ENCODE measurements at regions not wholly inside any gene's neighbourhood (a gene's known extent, or its start where the extent isn't known, plus 50 kb on each side); places are given as distances from the start of the nearest gene placed in this dataset.
"Not testable (repeated sequence)": the region's sequence is repeated elsewhere in the genome, so short reads cannot be mapped to it uniquely, and the experiment has no call there.

DNA sequence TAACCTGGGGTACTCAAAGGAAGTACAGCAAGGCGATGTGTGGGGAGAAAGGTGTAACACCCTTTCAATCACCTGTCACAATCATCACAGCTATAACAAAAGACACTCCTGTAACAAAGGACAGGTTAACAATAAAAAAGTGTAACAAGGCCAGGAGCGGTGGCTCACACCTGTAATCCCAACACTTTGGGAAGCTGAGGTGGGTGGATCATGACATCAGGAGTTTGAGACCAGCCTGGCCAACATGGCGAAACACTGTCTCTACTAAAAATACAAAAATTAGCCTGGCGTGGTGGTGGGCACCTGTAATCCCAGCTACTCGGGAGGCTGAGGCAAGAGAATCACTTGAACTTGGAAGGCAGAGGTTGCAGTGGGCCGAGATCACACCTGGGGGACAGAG lies 436.4 kb downstream of the RBFOX1 start:
- TF ChIP-seq, protein P1, sequence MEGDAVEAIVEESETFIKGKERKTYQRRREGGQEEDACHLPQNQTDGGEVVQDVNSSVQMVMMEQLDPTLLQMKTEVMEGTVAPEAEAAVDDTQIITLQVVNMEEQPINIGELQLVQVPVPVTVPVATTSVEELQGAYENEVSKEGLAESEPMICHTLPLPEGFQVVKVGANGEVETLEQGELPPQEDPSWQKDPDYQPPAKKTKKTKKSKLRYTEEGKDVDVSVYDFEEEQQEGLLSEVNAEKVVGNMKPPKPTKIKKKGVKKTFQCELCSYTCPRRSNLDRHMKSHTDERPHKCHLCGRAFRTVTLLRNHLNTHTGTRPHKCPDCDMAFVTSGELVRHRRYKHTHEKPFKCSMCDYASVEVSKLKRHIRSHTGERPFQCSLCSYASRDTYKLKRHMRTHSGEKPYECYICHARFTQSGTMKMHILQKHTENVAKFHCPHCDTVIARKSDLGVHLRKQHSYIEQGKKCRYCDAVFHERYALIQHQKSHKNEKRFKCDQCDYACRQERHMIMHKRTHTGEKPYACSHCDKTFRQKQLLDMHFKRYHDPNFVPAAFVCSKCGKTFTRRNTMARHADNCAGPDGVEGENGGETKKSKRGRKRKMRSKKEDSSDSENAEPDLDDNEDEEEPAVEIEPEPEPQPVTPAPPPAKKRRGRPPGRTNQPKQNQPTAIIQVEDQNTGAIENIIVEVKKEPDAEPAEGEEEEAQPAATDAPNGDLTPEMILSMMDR (IDR thresholded peaks at IDR 0.05): not testable (repeated sequence)
- TF ChIP-seq BHLHE40 (IDR thresholded peaks at IDR 0.05; ENCODE audit: low read depth, low read length); REST (IDR thresholded peaks at IDR 0.05); KDM5A (IDR thresholded peaks at IDR 0.05); CEBPB (IDR thresholded peaks at IDR 0.05); POLR2A (IDR thresholded peaks at IDR 0.05; ENCODE audit: low read length); EP300 (IDR thresholded peaks at IDR 0.05); MAZ (IDR thresholded peaks at IDR 0.05; ENCODE audit: borderline replicate concordance, low read depth, low read length); PHF8 (IDR thresholded peaks at IDR 0.05; ENCODE audit: borderline replicate concordance, low read depth): not testable (repeated sequence)
- TF ChIP-seq, protein P2, sequence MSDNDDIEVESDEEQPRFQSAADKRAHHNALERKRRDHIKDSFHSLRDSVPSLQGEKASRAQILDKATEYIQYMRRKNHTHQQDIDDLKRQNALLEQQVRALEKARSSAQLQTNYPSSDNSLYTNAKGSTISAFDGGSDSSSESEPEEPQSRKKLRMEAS (IDR thresholded peaks at IDR 0.05): not testable (repeated sequence)

Measured in A549 (cell line).